Esophagus muscularis mucosa (tissue), 3 donors: ENCODE measurements at regions not wholly inside any gene's neighbourhood (a gene's known extent, or its start where the extent isn't known, plus 50 kb on each side); places are given as distances from the start of the nearest gene placed in this dataset.

Experiments
- CTCF ChIP-seq, 3 experiments: fragments of 200-600 bp in 2 of 3; fragments of 450-650 bp in 1 of 3; sonication (generic) in 2 of 3; IDR thresholded peaks; one replicate each; pipeline ENCODE4 v1.5.1; 2017 to 2019; ENCODE audit warnings: antibody characterized with exemption in 3 of 3, mild to moderate bottlenecking in 2 of 3, moderate library complexity in 1 of 3
- POLR2AphosphoS5 ChIP-seq, 2 donors: sonication (generic); formaldehyde crosslinking; IDR thresholded peaks; one replicate each; pipeline ENCODE4 v1.6.1; 2017; ENCODE audit warnings: antibody characterized with exemption in 2 of 2

GRCh38 chr2:54059986-54060385 is 55.4 kb upstream of the ACYP2 start:
- no peak for TF ChIP-seq CTCF (IDR thresholded peaks at IDR 0.05)
- TF ChIP-seq POLR2AphosphoS5 (IDR thresholded peaks at IDR 0.05), result no peak
